ENCODE measurements at regions not wholly inside any gene's neighbourhood (a gene's known extent, or its start where the extent isn't known, plus 50 kb on each side); places are given as distances from the start of the nearest gene placed in this dataset. TPM values are rescaled to one million over a fixed set of nuclear protein-coding genes. Genes with fewer than 3 reads are reported as not detected.

DNA sequence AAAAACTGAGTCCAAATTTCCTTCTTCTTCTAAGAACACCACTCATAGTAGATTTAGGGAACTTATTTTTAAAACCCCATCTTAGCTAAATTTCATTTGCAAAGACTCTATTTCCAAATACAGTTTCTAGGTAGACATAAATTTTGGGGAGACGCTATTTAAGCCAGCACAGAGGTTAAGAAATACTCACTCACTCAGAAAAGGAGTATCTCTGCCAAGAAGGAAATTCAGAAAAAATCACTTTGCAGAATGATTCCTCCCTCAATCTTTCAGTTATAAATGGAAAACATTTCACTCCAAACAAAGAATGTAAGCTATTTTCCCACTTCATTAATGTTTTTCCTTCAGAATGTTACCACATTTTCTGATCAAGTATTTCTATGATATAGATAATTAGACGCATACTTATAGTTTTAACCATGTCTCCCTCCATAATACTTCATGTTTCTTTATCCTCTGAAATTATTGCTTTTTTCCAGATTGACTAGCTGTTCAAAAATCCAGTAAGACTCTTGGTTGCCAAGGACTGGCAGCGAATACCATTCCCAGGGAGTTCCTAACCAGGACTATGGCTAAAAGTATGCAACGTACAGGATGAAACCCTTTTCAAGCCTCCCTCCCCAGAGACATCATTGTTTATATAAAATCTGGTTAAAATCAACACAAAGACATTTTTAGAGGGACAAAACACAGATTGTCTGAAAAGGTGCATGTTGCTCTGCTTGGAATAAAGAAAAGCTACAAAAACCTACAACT, 52.5 kb upstream of the RXFP2 start:
- peaks cover 0 to 6% (median 4%) of the 10 kb centered on the region in 4 donors for H3K4me1 ChIP-seq (ENCODE audit: control insufficient read depth in 4 of 4, insufficient read depth in 4 of 4, low read length in 3 of 4)
- H3K27me3 ChIP-seq (ENCODE audit: control insufficient read depth in 4 of 4, insufficient read depth in 4 of 4, low read length in 3 of 4), result no peaks in the 10 kb centered on the region
- peaks cover 0 to 8% (median 2%) of the 10 kb centered on the region in 4 donors for H3K9me3 ChIP-seq (ENCODE audit: control insufficient read depth in 4 of 4, low read length in 3 of 4)
- no peak overlapping the region for H3K4me3 ChIP-seq (ENCODE audit: low read depth in 1 of 3, low read length in 3 of 3)
- H3K9ac ChIP-seq (ENCODE audit: low read depth in 1 of 2, low read length in 2 of 2), result no peak overlapping the region
- no peak overlapping the region for H3K27ac ChIP-seq (ENCODE audit: low read depth in 1 of 2, low read length in 2 of 2)
- DNase-seq (ENCODE audit: low spot score), result no peak
- 85% methylated on average over 4 of the region's 4 CpGs for WGBS
- H3K36me3 ChIP-seq (ENCODE audit: control insufficient read depth in 4 of 4, insufficient read depth in 3 of 4, low read depth in 1 of 4, low read length in 3 of 4), result peaks cover 0 to 2% (median 0%) of the 10 kb centered on the region in 4 donors
- TF ChIP-seq RAD21 (IDR thresholded peaks at IDR 0.05) (no peak), HNF4A (conservative IDR thresholded peaks at IDR 0.05) (no peak)
- TF ChIP-seq, protein P1, sequence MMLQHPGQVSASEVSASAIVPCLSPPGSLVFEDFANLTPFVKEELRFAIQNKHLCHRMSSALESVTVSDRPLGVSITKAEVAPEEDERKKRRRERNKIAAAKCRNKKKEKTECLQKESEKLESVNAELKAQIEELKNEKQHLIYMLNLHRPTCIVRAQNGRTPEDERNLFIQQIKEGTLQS (IDR thresholded peaks at IDR 0.05), result no peak

Small RNA genes in the stretch of these regions (small RNA-seq; reads per million reads assigned to genes)
- not detected for gene AL161616.1
